ENCODE measurements at regions not wholly inside any gene's neighbourhood (a gene's known extent, or its start where the extent isn't known, plus 50 kb on each side); places are given as distances from the start of the nearest gene placed in this dataset.

DNA sequence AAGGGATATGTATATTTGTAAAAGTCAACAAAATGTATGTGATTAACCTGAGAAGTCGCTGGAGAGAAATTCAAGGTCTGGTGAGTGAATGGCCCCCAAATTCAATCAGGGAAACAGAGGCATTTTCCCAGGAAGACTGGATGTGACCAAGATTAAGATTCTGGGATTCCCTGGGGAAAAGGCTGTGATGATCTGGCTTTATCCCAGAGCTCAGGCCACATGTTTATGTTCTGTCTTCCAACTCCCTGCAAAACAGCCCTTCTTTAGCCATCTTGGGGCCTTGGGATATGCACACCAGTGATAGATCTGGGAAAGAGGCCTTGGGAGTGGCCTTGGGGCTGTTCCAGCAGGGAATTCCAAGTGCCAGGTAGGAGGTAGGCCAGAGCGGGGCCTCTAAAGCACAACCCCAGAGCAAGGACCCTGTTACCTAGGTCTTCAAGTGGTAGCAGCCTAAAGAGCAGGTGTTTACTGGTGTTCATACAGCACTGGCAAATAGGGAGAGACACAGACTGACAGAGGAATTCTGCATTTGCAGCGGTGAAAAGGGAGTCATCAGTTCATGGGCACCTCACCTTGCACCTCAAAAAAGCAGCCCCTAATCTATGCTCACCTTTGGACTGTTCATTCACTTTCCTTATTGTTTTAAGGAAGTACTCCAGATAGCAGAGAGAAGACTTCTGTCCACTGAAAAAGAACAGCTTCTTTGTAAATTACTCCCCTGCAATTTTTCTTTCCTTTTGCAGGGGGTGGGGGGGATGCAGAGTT lies 312.4 kb downstream of the BUD13 start:
- Histone ChIP-seq H4K91ac (ENCODE audit: low read depth, low read length) (no peak overlapping the region), H3K79me2 (ENCODE audit: control insufficient read depth, insufficient read depth, low read length, poor library complexity) (no peaks in the 10 kb centered on the region), H4K8ac (ENCODE audit: low read depth, low read length) (no peak overlapping the region), H3K9me3 (ENCODE audit: insufficient read depth, low read depth, low read length) (no peaks in the 10 kb centered on the region), H2BK5ac (ENCODE audit: low read depth, low read length, poor library complexity) (no peak overlapping the region), H3K36me3 (ENCODE audit: control insufficient read depth in 1 of 2, insufficient read depth in 2 of 2, low read length in 2 of 2) (no peaks in the 10 kb centered on the region), H3K23ac (ENCODE audit: low read length) (no peak overlapping the region), H3K79me1 (ENCODE audit: low read length) (no peaks in the 10 kb centered on the region), H3K9ac (ENCODE audit: low read length) (no peak overlapping the region), H2AK5ac (ENCODE audit: low read length) (no peak overlapping the region), H4K12ac (ENCODE audit: low read depth, low read length) (no peak overlapping the region), H3K4me1 (ENCODE audit: control insufficient read depth in 1 of 2, insufficient read depth in 2 of 2, low read length in 2 of 2) (peaks cover 0 to 4% of the 10 kb centered on the region in 2 experiments), H2BK12ac (ENCODE audit: low read length) (no peak overlapping the region), H3K27ac (ENCODE audit: low read depth, low read length) (no peak overlapping the region), H3K18ac (ENCODE audit: low read length) (no peak overlapping the region), H3K4ac (ENCODE audit: low read depth, low read length) (no peak overlapping the region), H3K14ac (ENCODE audit: low read length) (no peak overlapping the region), H3K27me3 (ENCODE audit: insufficient read depth, low read length) (no peaks in the 10 kb centered on the region), H3K4me2 (ENCODE audit: low read length) (no peak overlapping the region), H2AFZ (ENCODE audit: insufficient read depth, low read length, poor library complexity) (no peak overlapping the region), H3K4me3 (ENCODE audit: low read depth, low read length) (no peak overlapping the region), H2BK120ac (ENCODE audit: insufficient read depth, low read length, poor library complexity) (no peak overlapping the region)
- no peak for DNase-seq
- WGBS (ENCODE audit: extremely low coverage, insufficient coverage, insufficient read length) = no CpG with 5 or more reads among the region's 3 CpGs

DNA sequence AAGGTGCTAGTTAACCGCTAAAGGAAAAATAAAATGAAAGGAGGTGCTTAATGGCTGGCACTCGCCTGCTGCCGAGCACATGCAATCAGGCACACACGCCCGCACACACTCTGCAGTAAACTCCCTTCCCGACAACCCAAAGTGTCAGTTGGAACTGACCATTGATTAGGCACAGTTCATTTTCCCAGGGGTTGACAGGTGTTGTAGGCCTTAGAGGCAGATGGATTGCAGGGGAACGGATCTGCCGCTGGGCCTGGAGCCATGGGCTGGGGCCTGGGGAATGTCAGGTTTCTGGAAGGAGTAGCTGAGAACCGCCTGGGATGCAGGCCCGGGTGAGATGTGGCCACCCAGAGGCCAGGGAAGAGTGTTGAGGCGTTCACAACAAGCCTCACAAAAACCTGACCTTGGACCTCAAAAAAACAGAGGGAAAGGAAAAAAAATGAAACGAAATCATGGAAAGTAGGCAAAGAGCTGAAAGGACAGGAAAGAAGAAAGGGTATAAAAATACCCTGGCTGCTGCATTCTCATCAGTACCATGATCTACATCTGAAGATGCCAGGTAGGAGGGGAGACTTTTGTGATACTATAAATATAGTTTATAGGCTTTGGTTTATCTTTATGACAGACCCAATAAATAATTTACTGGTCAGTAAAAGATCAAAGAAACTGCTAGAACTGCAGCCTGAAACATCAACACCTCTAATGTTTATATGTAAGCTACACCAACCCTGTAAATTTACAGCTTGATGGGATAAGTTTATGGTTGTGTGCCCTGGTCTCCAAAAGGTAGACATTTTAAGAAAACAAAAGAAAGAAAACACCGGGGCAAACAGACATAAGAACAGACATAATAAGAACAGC lies 313.4 kb downstream of the BUD13 start:
- Histone ChIP-seq H3K79me2 (ENCODE audit: control insufficient read depth, insufficient read depth, low read length, poor library complexity) (no peaks in the 10 kb centered on the region), H3K36me3 (ENCODE audit: control insufficient read depth in 1 of 2, insufficient read depth in 2 of 2, low read length in 2 of 2) (no peaks in the 10 kb centered on the region), H4K8ac (ENCODE audit: low read depth, low read length) (no peak overlapping the region), H3K18ac (ENCODE audit: low read length) (no peak overlapping the region), H4K91ac (ENCODE audit: low read depth, low read length) (no peak overlapping the region), H3K23ac (ENCODE audit: low read length) (no peak overlapping the region), H2BK120ac (ENCODE audit: insufficient read depth, low read length, poor library complexity) (no peak overlapping the region), H2BK12ac (ENCODE audit: low read length) (no peak overlapping the region), H3K14ac (ENCODE audit: low read length) (no peak overlapping the region), H3K9me3 (ENCODE audit: insufficient read depth, low read depth, low read length) (no peaks in the 10 kb centered on the region), H2AFZ (ENCODE audit: insufficient read depth, low read length, poor library complexity) (no peak overlapping the region), H3K4me3 (ENCODE audit: low read depth, low read length) (no peak overlapping the region), H3K4ac (ENCODE audit: low read depth, low read length) (no peak overlapping the region), H3K27me3 (ENCODE audit: insufficient read depth, low read length) (no peaks in the 10 kb centered on the region), H3K9ac (ENCODE audit: low read length) (no peak overlapping the region), H2AK5ac (ENCODE audit: low read length) (no peak overlapping the region), H3K27ac (ENCODE audit: low read depth, low read length) (no peak overlapping the region), H2BK5ac (ENCODE audit: low read depth, low read length, poor library complexity) (no peak overlapping the region), H3K4me2 (ENCODE audit: low read length) (no peak overlapping the region), H4K12ac (ENCODE audit: low read depth, low read length) (no peak overlapping the region), H3K4me1 (ENCODE audit: control insufficient read depth in 1 of 2, insufficient read depth in 2 of 2, low read length in 2 of 2) (peaks cover 0 to 4% of the 10 kb centered on the region in 2 experiments), H3K79me1 (ENCODE audit: low read length) (no peaks in the 10 kb centered on the region)
- no peak for DNase-seq
- no CpG with 5 or more reads among the region's 13 CpGs for whole genome bisulfite sequencing (ENCODE audit: extremely low coverage, insufficient coverage, insufficient read length)

- Histone ChIP-seq H3K36me3 (ENCODE audit: control insufficient read depth in 1 of 2, insufficient read depth in 2 of 2, low read length in 2 of 2) (no peaks in the 10 kb centered on the region), H2BK120ac (ENCODE audit: insufficient read depth, low read length, poor library complexity) (no peak overlapping the region), H3K14ac (ENCODE audit: low read length) (no peak overlapping the region), H2BK12ac (ENCODE audit: low read length) (no peak overlapping the region), H3K79me1 (ENCODE audit: low read length) (no peaks in the 10 kb centered on the region), H3K27me3 (ENCODE audit: insufficient read depth, low read length) (no peaks in the 10 kb centered on the region), H3K18ac (ENCODE audit: low read length) (no peak overlapping the region), H2AFZ (ENCODE audit: insufficient read depth, low read length, poor library complexity) (no peak overlapping the region), H3K4me3 (ENCODE audit: low read depth, low read length) (no peak overlapping the region), H3K9me3 (ENCODE audit: insufficient read depth, low read depth, low read length) (no peaks in the 10 kb centered on the region), H2AK5ac (ENCODE audit: low read length) (no peak overlapping the region), H3K9ac (ENCODE audit: low read length) (no peak overlapping the region), H3K4ac (ENCODE audit: low read depth, low read length) (no peak overlapping the region), H3K4me2 (ENCODE audit: low read length) (no peak overlapping the region), H3K23ac (ENCODE audit: low read length) (no peak overlapping the region), H3K27ac (ENCODE audit: low read depth, low read length) (no peak overlapping the region), H3K79me2 (ENCODE audit: control insufficient read depth, insufficient read depth, low read length, poor library complexity) (no peaks in the 10 kb centered on the region), H3K4me1 (ENCODE audit: control insufficient read depth in 1 of 2, insufficient read depth in 2 of 2, low read length in 2 of 2) (peaks cover 0 to 4% of the 10 kb centered on the region in 2 experiments), H4K12ac (ENCODE audit: low read depth, low read length) (no peak overlapping the region), H2BK5ac (ENCODE audit: low read depth, low read length, poor library complexity) (no peak overlapping the region), H4K91ac (ENCODE audit: low read depth, low read length) (no peak overlapping the region), H4K8ac (ENCODE audit: low read depth, low read length) (no peak overlapping the region)
- WGBS (ENCODE audit: extremely low coverage, insufficient coverage, insufficient read length) = no CpG with 5 or more reads among the region's 4 CpGs
- no peak for DNase-seq
Measured at GRCh38 chr11:116458546-116458945, 314.2 kb downstream of the BUD13 start.

- H2BK12ac ChIP-seq (ENCODE audit: low read length) = no peak overlapping the region
- H3K27ac ChIP-seq (ENCODE audit: low read depth, low read length) = no peak overlapping the region
- H4K91ac ChIP-seq (ENCODE audit: low read depth, low read length) = no peak overlapping the region
- H3K18ac ChIP-seq (ENCODE audit: low read length) = no peak overlapping the region
- WGBS (ENCODE audit: extremely low coverage, insufficient coverage, insufficient read length) = no CpG with 5 or more reads among the region's 10 CpGs
- no peak overlapping the region for H4K12ac ChIP-seq (ENCODE audit: low read depth, low read length)
- no peak overlapping the region for H3K9ac ChIP-seq (ENCODE audit: low read length)
- H3K4me2 ChIP-seq (ENCODE audit: low read length) = no peak overlapping the region
- no peaks in the 10 kb centered on the region for H3K79me1 ChIP-seq (ENCODE audit: low read length)
- H2BK5ac ChIP-seq (ENCODE audit: low read depth, low read length, poor library complexity) = no peak overlapping the region
- DNase-seq = no peak
- H3K4me3 ChIP-seq (ENCODE audit: low read depth, low read length) = no peak overlapping the region
- peaks cover 0 to 4% of the 10 kb centered on the region in 2 experiments for H3K4me1 ChIP-seq (ENCODE audit: control insufficient read depth in 1 of 2, insufficient read depth in 2 of 2, low read length in 2 of 2)
- H3K9me3 ChIP-seq (ENCODE audit: insufficient read depth, low read depth, low read length) = no peaks in the 10 kb centered on the region
- no peak overlapping the region for H2BK120ac ChIP-seq (ENCODE audit: insufficient read depth, low read length, poor library complexity)
- H3K4ac ChIP-seq (ENCODE audit: low read depth, low read length) = no peak overlapping the region
- no peaks in the 10 kb centered on the region for H3K36me3 ChIP-seq (ENCODE audit: control insufficient read depth in 1 of 2, insufficient read depth in 2 of 2, low read length in 2 of 2)
- H3K79me2 ChIP-seq (ENCODE audit: control insufficient read depth, insufficient read depth, low read length, poor library complexity) = no peaks in the 10 kb centered on the region
- H3K23ac ChIP-seq (ENCODE audit: low read length) = no peak overlapping the region
- H3K14ac ChIP-seq (ENCODE audit: low read length) = no peak overlapping the region
- H2AFZ ChIP-seq (ENCODE audit: insufficient read depth, low read length, poor library complexity) = no peak overlapping the region
- H3K27me3 ChIP-seq (ENCODE audit: insufficient read depth, low read length) = no peaks in the 10 kb centered on the region
- H4K8ac ChIP-seq (ENCODE audit: low read depth, low read length) = no peak overlapping the region
- no peak overlapping the region for H2AK5ac ChIP-seq (ENCODE audit: low read length)
Measured at GRCh38 chr11:116457336-116458007, 315.3 kb downstream of the BUD13 start.

All from trophoblast cell (in vitro differentiated cells and primary cell).